NCI-H2107 (cell line): ENCODE measurements at regions not wholly inside any gene's neighbourhood (a gene's known extent, or its start where the extent isn't known, plus 50 kb on each side); places are given as distances from the start of the nearest gene placed in this dataset.
"Not testable (repeated sequence)": the region's sequence is repeated elsewhere in the genome, so short reads cannot be mapped to it uniquely, and the experiment has no call there.

ENCODE experiments used
- DNase-seq: peaks from one replicate; lab custom pipeline; 2025; lab: John Stamatoyannopoulos, UW

DNA sequence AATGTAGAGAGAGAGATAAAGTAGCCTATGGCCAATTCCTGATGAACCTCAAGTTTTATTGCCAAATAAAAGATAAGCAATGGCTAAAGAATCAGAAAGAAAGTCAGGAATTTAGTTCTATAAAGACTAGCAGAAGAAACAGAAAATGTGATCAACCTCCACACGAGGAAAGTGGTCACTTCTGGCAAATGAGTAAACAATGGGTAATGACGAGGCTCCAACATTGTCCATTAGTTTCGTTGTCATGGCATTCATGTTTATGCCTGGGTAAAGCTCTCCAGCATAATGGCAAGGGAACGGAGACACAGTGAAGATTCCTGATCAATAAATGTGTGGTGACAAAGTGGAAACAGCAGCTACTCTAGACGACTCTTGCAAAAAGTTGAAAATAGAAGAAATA lies 341.8 kb upstream of the CTNND2 start:
- no peak for DNase-seq

- no peak for DNase-seq
These were observed 341.2 kb upstream of the CTNND2 start for GRCh38 chr5:12245429-12245828.

- DNase-seq: no peak
These were observed 339.0 kb upstream of the CTNND2 start for GRCh38 chr5:12242950-12243888.

DNA sequence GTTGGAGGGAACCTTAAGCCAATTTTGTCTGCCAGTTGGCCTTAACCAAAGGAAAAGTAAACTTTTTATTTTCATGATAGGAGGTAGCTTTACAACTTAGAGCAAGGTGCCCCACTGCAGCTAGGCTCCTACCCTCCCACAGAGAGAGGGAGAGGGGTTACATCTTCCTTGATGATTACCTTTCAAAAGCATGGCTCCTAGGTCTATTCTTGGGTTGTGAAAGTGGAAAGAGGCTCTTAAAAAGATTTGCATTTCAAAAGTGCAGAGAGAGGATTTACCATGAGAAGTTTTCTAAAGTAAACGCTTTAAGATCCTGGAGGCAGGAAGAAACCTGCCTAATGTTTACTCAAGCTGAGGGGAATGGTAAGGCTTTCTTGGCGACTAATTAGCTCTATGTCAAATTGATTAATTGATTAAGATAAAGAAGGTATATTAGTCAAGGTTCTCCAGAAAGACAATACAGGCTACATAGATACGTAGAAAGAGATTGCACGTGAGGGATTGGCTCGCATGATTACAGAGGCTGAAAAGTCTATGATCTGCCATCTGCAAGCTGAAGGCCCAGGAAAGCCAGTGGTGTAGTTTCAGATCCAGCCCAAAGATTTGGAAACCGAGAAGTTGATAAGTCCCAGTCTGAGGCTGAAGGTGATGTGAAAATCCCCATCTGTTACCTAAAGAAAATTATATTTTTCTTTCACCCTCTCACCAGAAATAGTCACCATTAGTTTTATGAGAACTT lies 333.8 kb upstream of the CTNND2 start:
- no peak for DNase-seq

GRCh38 chr5:12230659-12231058 lies 326.4 kb upstream of the CTNND2 start:
- no peak for DNase-seq

DNA sequence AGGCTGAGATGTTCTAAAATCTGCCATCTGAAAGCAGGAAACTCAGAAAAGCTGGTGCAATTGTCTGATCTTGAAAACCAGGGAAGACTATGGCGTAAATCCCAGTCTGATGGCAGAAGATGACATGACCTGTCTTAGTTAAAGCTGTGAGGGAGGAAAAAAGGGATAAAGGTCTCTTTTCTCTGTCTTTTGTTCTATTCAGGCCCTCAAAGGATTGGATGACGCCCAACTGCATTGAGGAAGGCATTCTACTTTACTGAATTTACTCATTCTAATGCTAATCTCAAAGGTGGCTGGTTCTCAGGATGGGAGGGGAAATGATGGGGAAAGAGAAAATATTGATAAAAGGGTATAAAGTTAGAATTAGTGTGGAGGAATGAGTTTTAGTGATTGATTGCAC lies 312.8 kb upstream of the CTNND2 start:
- DNase-seq: no peak

DNA sequence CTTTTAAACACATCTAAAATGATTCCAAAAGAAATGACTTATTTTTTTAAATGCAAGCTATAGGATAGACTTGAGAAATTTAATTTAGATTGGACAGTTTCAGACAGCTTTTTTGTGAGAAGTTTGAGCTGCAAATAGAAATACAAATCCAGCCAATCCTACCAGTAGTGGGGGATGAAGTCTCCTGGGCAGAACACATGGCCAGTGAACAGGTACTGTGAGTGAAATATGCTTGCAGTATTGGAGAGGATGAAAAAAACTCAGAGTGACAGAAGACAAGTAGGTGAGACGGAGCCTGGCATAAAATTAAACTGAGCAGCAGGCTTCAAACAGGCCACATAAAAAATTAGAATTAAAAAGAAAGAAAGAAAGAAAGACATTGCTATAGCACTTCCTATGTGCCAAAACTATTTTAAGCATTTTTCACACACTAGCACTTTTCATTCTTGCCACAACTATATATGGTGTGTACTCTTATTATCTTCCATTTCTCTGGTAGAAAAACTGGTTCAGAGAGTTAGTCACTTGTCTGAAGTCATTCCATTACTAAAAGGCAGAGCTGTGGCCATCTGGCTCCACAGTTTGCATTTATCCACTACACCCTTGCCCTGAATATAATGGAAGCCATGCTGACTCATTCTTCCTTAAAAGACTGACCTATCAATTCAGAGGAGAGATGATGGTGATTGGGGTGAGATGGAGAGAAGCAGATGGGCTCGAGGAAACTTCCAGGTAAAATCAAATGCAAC lies 310.2 kb upstream of the CTNND2 start:
- DNase-seq: no peak

GRCh38 chr5:12208366-12209100 lies 304.3 kb upstream of the CTNND2 start:
- DNase-seq: no peak

- no peak for DNase-seq
These were observed 300.5 kb upstream of the CTNND2 start for GRCh38 chr5:12204761-12205160.

- no peak for DNase-seq
These were observed 289.3 kb upstream of the CTNND2 start for GRCh38 chr5:12193536-12193935.

DNA sequence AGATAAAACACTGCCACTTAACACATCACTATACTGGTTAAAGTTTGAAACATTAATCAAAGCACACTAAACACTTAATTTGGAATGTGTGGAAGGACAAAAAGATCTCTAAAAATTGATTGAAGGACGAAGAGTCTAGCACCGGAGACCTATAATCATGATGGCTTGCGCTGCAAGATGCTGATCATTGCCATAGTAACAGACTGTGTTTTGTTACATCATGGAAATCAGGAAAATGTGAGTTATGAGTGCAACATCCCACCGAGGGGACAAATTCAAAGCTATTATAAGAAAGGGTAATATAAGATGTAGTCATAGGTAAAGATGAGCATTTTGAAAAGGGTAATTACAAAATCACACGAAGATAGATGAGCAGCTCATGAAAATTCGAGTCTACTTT lies 278.8 kb upstream of the CTNND2 start:
- DNase-seq: no peak

DNA sequence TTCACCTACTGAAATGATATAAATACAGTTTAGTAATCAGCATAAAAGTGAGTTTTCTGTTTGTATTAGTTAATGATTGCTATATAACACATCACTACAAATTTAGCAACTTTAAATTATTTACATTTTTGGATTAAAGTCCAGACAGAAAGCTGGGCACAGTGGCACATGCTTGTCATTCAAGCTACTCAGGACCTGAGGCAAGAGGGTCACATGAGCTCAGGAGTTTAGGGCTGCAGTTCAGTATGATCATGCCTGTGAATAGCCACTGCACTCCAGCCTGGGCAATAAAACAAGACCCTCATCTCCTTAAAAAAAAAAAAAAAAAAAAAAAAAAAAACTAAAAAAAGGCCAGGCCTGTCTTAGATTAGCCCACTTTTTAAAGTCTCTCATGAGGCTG lies 273.6 kb upstream of the CTNND2 start:
- DNase-seq: no peak

GRCh38 chr5:12177225-12177624 lies 273.0 kb upstream of the CTNND2 start:
- no peak for DNase-seq

- no peak for DNase-seq
These were observed 271.8 kb upstream of the CTNND2 start for GRCh38 chr5:12175914-12176585.

DNA sequence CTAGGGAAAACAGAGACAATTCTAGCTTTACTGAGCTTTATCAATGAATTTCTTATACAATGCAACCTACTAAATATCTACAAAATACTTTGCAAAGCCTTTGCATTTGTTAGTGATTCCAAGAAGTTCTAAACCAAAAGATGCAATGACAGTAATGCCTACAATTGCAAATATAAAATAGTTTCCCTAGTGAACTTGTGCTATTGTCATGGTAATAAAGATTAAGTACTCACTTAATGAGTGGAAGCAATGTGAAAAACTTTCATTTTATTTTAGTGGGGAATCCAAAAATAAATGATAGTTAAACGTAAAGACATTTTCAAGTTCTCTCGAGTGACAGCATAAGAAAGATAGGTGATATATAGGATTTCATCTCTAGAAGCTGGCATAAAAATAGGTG lies 270.5 kb upstream of the CTNND2 start:
- DNase-seq: no peak

DNA sequence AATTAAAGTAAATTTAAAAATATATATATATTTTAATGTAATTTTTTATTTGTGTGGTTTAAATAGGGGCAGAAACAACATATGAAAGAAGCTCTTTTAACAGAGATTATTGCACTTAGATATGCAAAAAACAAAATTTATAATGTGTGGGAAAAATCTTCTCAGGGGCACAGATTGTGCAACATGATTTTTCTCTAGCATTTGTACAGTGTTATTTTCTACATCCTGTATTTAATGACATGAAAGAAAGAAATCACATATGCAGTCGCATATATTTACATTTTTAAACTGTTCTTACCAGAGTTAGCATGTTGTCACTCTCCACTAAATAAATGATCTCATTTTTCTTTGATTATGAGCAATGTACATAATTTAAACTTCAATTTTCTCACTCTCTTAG lies 265.3 kb upstream of the CTNND2 start:
- no peak for DNase-seq

- no peak for DNase-seq
These were observed 258.6 kb upstream of the CTNND2 start for GRCh38 chr5:12162863-12163262.

DNA sequence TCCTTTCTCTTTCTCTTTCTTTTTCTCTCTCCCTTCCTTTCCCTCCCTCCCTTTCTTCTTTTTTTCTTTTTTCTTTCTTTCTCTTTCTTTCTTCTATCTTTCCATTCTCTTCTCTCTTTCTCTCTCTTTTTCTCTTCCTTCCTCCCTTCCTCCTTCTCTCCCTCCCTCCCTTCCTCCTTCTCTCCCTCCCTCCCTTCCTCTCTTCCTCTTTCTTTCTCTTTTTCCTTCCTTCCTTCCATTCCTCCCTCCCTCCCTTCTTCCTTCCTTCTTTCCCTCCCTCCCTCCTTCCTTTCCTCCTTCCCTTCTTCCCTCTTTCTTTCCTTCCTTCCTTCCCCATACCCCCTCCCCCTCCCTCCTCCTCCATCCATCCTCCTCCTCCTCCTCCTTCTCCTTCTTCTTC lies 243.3 kb upstream of the CTNND2 start:
- no peak for DNase-seq

DNA sequence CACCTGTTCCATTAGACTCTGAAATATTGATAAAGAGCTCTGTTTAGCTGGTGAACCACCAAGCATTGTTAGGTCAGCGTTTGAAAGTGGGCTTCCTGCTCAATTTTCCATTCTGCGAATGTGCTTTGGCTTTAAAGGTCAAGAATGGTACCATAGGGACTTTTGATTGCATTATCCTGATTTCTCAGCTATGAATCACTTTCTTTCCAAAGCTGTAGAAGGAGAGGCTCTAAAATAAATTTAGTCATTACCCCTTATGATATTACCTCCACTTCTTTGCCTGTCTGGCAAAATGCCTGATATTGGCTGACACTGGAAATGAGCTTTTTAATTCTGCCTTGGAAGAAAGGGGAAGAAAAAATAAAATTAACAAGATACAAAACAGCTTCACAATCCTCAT lies 237.2 kb upstream of the CTNND2 start:
- no peak for DNase-seq

DNA sequence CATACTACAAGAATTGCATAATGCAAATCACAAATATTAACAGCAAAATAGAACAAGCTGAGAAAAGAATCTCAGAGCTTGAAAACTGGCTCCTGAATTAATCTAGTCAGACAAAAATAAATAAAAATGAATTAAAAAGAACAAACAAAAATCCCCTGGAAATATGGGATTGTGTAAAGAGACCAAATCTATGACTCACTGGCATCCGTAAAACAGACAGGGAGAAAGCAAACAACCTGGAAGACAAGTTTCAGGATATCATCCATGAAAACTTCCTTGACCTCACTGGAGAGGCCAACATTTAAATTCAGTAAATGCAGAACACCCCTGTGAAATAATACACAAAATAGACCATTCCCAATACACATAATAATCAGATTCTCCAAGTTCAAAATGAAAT lies 229.3 kb upstream of the CTNND2 start:
- no peak for DNase-seq

DNA sequence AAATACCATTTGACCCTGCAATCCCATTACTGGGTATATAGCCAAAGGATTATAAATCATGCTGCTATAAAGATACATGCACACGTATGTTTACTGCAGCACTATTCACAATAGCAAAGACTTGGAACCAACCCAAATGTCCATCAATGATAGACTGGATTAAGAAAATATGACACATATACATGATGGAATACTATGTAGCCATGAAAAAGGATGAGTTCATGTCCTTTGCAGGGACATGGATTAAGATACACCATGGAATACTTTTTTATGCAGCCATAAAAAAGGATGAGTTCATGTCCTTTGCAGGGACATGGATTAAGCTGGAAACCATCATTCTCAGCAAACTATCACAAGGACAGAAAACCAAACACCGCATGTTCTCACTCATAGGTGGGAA lies 226.8 kb upstream of the CTNND2 start:
- not testable (repeated sequence) for DNase-seq
